SK-N-SH treated with all-trans-retinoic acid at 6 μM for 48 hours (cell line): ENCODE measurements at regions not wholly inside any gene's neighbourhood (a gene's known extent, or its start where the extent isn't known, plus 50 kb on each side); places are given as distances from the start of the nearest gene placed in this dataset.

ENCODE experiments used
- ATAC-seq: fragments of 200-7000 bp; cut with Tn5 transposase; 3 replicates; pipeline ENCODE4 v1.9.1; 2020; ENCODE audit warnings: mild to moderate bottlenecking, moderate library complexity
- ARNTL ChIP-seq: fragments of 450-650 bp; formaldehyde crosslinking; IDR thresholded peaks from 2 replicates; pipeline ENCODE4 v1.5.0; 2020; ENCODE audit warnings: low read depth, mild to moderate bottlenecking, moderate library complexity, borderline replicate concordance
- BACH2 ChIP-seq: fragments of 250-450 bp; sonication (Bioruptor Pico); IDR thresholded peaks from 2 replicates; pipeline ENCODE4 v1.9.0; 2021; ENCODE audit warnings: mild to moderate bottlenecking, borderline replicate concordance
- CSDC2 ChIP-seq: fragments of 250-450 bp; sonication (Bioruptor Pico); IDR thresholded peaks from 2 replicates; pipeline ENCODE4 v1.5.0; 2020; ENCODE audit warnings: mild to moderate bottlenecking, moderate library complexity
- CSRNP3 ChIP-seq: fragments of 250-450 bp; sonication (Bioruptor Pico); IDR thresholded peaks from 2 replicates; pipeline ENCODE4 v1.5.1; 2021; ENCODE audit warnings: mild to moderate bottlenecking, moderate library complexity
- GLIS3 ChIP-seq: fragments of 250-450 bp; sonication (Bioruptor Pico); IDR thresholded peaks from 2 replicates; pipeline ENCODE4 v1.5.0; 2020; ENCODE audit warnings: mild to moderate bottlenecking, moderate library complexity
- OSR1 ChIP-seq: fragments of 250-450 bp; sonication (Bioruptor Pico); IDR thresholded peaks from 2 replicates; pipeline ENCODE4 v1.8.0; 2022; ENCODE audit warnings: moderate library complexity, mild to moderate bottlenecking, inconsistent platforms
- PPARA ChIP-seq: fragments of 250-450 bp; sonication (Bioruptor Pico); IDR thresholded peaks from 2 replicates; pipeline ENCODE4 v1.5.0; 2020; ENCODE audit warnings: mild to moderate bottlenecking, borderline replicate concordance
- RARB ChIP-seq: fragments of 250-450 bp; sonication (Bioruptor Pico); IDR thresholded peaks from 2 replicates; pipeline ENCODE4 v1.8.0; 2021; ENCODE audit warnings: mild to moderate bottlenecking, moderate library complexity
- TCF4 ChIP-seq: fragments of 250-450 bp; sonication (Bioruptor Pico); IDR thresholded peaks from 2 replicates; pipeline ENCODE4 v1.8.0; 2021; ENCODE audit warnings: mild to moderate bottlenecking, moderate library complexity, borderline replicate concordance
- ZFP3 ChIP-seq: fragments of 250-450 bp; sonication (Bioruptor Pico); IDR thresholded peaks from 2 replicates; pipeline ENCODE4 v1.5.0; 2020; ENCODE audit warnings: mild to moderate bottlenecking, moderate library complexity
- ZFP30 ChIP-seq: fragments of 450-650 bp; formaldehyde crosslinking; IDR thresholded peaks from 2 replicates; pipeline ENCODE4 v1.5.0; 2022; ENCODE audit warnings: mild to moderate bottlenecking, moderate library complexity
- ZNF70 ChIP-seq: fragments of 450-650 bp; formaldehyde crosslinking; IDR thresholded peaks from 2 replicates; pipeline ENCODE4 v1.5.0; 2020; ENCODE audit warnings: mild to moderate bottlenecking, moderate library complexity
- ZNF8 ChIP-seq: fragments of 450-650 bp; formaldehyde crosslinking; IDR thresholded peaks from 2 replicates; pipeline ENCODE4 v1.5.0; 2020; ENCODE audit warnings: mild to moderate bottlenecking, moderate library complexity
- TF ChIP-seq, protein P1 (sequence below): fragments of 250-450 bp; sonication (Bioruptor Pico); IDR thresholded peaks from 2 replicates; pipeline ENCODE4 v1.8.0; 2020; ENCODE audit warnings: mild to moderate bottlenecking, moderate library complexity, borderline replicate concordance
- TF ChIP-seq, protein P2 (sequence below): fragments of 250-450 bp; sonication (Bioruptor Pico); IDR thresholded peaks from 2 replicates; pipeline ENCODE4 v1.5.1; 2020; ENCODE audit warnings: low read depth, mild to moderate bottlenecking, moderate library complexity
- TF ChIP-seq, protein P3 (sequence below): fragments of 250-450 bp; sonication (Bioruptor Pico); IDR thresholded peaks from 2 replicates; pipeline ENCODE4 v1.5.0; 2020; ENCODE audit warnings: mild to moderate bottlenecking, moderate library complexity
- TF ChIP-seq, protein P4 (sequence below): fragments of 250-450 bp; sonication (Bioruptor Pico); IDR thresholded peaks from 2 replicates; pipeline ENCODE4 v1.8.0; 2021; ENCODE audit warnings: low read depth, mild to moderate bottlenecking, moderate library complexity, borderline replicate concordance

DNA sequence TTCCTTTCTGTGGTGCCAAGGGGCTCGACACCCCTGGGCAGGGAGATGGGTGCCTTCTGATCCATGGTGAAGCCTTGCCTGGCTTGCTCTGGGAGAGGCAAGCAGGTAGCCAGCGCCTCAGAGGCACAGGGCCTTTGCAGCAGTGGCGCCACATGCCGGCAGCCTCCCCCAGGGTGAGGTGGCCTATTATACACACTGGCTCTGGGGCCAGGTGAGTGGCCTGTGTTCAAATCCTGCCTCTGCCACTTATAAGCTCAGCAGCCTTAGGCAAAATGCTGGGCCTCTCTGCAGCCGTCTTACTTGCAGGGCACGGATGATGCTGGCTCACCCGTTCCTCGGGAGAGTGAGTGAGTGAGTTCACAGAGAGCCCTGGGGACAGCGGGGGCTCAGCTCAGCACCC is 176.9 kb downstream of the TFAP2C start:
- no peak for TF ChIP-seq ZFP3 (CRISPR knock-in tag)
- TF ChIP-seq PPARA = no peak
- TF ChIP-seq, protein P1, sequence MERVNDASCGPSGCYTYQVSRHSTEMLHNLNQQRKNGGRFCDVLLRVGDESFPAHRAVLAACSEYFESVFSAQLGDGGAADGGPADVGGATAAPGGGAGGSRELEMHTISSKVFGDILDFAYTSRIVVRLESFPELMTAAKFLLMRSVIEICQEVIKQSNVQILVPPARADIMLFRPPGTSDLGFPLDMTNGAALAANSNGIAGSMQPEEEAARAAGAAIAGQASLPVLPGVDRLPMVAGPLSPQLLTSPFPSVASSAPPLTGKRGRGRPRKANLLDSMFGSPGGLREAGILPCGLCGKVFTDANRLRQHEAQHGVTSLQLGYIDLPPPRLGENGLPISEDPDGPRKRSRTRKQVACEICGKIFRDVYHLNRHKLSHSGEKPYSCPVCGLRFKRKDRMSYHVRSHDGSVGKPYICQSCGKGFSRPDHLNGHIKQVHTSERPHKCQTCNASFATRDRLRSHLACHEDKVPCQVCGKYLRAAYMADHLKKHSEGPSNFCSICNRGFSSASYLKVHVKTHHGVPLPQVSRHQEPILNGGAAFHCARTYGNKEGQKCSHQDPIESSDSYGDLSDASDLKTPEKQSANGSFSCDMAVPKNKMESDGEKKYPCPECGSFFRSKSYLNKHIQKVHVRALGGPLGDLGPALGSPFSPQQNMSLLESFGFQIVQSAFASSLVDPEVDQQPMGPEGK (CRISPR knock-in tag) = no peak
- no peak for TF ChIP-seq CSRNP3
- no peak for TF ChIP-seq GLIS3 (CRISPR knock-in tag)
- TF ChIP-seq RARB (CRISPR knock-in tag) = no peak
- TF ChIP-seq, protein P2, sequence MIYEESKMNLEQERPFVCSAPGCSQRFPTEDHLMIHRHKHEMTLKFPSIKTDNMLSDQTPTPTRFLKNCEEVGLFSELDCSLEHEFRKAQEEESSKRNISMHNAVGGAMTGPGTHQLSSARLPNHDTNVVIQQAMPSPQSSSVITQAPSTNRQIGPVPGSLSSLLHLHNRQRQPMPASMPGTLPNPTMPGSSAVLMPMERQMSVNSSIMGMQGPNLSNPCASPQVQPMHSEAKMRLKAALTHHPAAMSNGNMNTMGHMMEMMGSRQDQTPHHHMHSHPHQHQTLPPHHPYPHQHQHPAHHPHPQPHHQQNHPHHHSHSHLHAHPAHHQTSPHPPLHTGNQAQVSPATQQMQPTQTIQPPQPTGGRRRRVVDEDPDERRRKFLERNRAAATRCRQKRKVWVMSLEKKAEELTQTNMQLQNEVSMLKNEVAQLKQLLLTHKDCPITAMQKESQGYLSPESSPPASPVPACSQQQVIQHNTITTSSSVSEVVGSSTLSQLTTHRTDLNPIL = no peak
- TF ChIP-seq TCF4 (CRISPR knock-in tag) = no peak
- no peak for TF ChIP-seq BACH2 (CRISPR knock-in tag)
- TF ChIP-seq, protein P3, sequence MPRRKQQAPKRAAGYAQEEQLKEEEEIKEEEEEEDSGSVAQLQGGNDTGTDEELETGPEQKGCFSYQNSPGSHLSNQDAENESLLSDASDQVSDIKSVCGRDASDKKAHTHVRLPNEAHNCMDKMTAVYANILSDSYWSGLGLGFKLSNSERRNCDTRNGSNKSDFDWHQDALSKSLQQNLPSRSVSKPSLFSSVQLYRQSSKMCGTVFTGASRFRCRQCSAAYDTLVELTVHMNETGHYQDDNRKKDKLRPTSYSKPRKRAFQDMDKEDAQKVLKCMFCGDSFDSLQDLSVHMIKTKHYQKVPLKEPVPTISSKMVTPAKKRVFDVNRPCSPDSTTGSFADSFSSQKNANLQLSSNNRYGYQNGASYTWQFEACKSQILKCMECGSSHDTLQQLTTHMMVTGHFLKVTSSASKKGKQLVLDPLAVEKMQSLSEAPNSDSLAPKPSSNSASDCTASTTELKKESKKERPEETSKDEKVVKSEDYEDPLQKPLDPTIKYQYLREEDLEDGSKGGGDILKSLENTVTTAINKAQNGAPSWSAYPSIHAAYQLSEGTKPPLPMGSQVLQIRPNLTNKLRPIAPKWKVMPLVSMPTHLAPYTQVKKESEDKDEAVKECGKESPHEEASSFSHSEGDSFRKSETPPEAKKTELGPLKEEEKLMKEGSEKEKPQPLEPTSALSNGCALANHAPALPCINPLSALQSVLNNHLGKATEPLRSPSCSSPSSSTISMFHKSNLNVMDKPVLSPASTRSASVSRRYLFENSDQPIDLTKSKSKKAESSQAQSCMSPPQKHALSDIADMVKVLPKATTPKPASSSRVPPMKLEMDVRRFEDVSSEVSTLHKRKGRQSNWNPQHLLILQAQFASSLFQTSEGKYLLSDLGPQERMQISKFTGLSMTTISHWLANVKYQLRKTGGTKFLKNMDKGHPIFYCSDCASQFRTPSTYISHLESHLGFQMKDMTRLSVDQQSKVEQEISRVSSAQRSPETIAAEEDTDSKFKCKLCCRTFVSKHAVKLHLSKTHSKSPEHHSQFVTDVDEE (CRISPR knock-in tag) = no peak
- TF ChIP-seq ZNF8 = no peak
- TF ChIP-seq, protein P4, sequence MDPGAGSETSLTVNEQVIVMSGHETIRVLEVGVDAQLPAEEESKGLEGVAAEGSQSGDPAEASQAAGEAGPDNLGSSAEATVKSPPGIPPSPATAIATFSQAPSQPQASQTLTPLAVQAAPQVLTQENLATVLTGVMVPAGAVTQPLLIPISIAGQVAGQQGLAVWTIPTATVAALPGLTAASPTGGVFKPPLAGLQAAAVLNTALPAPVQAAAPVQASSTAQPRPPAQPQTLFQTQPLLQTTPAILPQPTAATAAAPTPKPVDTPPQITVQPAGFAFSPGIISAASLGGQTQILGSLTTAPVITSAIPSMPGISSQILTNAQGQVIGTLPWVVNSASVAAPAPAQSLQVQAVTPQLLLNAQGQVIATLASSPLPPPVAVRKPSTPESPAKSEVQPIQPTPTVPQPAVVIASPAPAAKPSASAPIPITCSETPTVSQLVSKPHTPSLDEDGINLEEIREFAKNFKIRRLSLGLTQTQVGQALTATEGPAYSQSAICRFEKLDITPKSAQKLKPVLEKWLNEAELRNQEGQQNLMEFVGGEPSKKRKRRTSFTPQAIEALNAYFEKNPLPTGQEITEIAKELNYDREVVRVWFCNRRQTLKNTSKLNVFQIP (CRISPR knock-in tag) = no peak
- no peak for TF ChIP-seq ZNF70 (CRISPR knock-in tag)
- TF ChIP-seq CSDC2 (CRISPR knock-in tag) = no peak
- no peak for TF ChIP-seq ARNTL

DNA sequence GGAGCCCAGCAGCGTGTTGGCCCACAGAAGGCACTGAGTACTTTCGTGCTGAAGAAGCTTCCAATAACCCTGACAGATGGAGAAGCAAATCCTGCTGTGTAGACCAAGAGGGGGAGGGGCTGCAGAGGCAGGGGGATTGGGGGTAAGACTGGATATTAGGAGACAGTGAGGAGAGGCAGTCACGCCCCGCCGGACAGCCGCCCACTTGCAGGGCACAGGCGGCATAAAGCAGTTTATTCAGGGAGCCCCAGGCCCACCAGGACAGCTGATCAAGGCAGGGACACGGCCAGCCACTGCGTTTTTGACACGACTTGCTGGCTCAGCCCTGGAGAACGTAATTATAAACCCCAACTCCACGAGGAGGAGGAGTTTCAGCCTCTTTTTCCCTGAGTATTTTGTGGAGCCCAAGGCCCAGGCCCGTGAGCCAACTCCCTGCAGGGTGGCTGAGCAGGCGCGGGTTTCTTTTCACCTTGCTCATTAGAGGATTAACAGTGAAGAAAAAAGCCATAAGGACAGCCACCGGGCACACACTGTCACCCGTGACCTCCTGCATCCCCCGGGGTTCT is 177.9 kb downstream of the TFAP2C start:
- TF ChIP-seq, protein P2 = no peak
- TF ChIP-seq GLIS3 (CRISPR knock-in tag) (no peak), RARB (CRISPR knock-in tag) (no peak), OSR1 (CRISPR knock-in tag) (no peak), ZFP30 (CRISPR knock-in tag) (no peak), CSDC2 (CRISPR knock-in tag) (no peak)
- TF ChIP-seq, protein P3 (CRISPR knock-in tag) = no peak
- ATAC-seq = no peak

More for the DNA sequence above, 176.9 kb downstream of the TFAP2C start:
- ATAC-seq = no peak
